ENCODE measurements at regions not wholly inside any gene's neighbourhood (a gene's known extent, or its start where the extent isn't known, plus 50 kb on each side); places are given as distances from the start of the nearest gene placed in this dataset.

DNA sequence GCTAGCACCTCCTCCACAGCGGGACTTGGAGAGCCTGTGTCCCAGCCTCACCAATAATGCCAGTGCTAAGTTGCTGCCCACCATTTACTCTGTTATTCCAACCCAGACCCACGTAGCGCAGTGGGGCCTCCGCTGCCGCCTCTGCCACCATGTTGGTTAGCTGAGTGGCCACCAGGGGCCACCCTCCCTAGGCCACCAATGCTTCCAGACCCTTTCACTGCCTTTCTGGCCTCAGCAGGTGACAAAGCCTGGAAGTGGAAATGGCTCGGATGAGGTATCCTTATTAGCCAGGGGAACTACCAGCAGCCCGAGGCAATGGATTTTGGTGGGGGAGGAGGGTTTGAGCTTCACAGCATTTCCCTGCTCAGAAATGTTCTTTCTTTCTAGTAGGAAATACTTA, 110.1 kb downstream of the OSTF1 start:
- TF ChIP-seq POLR2A (IDR thresholded peaks at IDR 0.05; ENCODE audit: low read depth, low read length) = no peak
- TF ChIP-seq TAF1 (IDR thresholded peaks at IDR 0.05; ENCODE audit: low read depth, low read length) = no peak
- no peak for TF ChIP-seq POLR2AphosphoS5 (IDR thresholded peaks at IDR 0.05; ENCODE audit: low read depth, low read length)
- TF ChIP-seq PAX5 (IDR thresholded peaks at IDR 0.05; ENCODE audit: insufficient read depth, low read length, severe bottlenecking) = no peak
- no peak for TF ChIP-seq SPI1 (IDR thresholded peaks at IDR 0.05; ENCODE audit: low read depth, low read length)
- TF ChIP-seq POU2F2 (IDR thresholded peaks at IDR 0.05; ENCODE audit: low read depth, low read length) = no peak

Measured in GM12891 (cell line).